GM12873 (cell line): ENCODE measurements at regions not wholly inside any gene's neighbourhood (a gene's known extent, or its start where the extent isn't known, plus 50 kb on each side); places are given as distances from the start of the nearest gene placed in this dataset.
A peak's percentile ranks its signal among the peaks of the same experiment; 100 is the strongest.

Source experiments
- TF ChIP-seq, protein P1 (sequence below): IDR thresholded peaks from 2 replicates; pipeline ENCODE4 v1.5.1; 2012; ENCODE audit warnings: low read depth, mild to moderate bottlenecking, moderate library complexity, low read length, control low read depth; ENCODE audit not compliant: insufficient read depth; ENCODE audit errors: missing control alignments

DNA sequence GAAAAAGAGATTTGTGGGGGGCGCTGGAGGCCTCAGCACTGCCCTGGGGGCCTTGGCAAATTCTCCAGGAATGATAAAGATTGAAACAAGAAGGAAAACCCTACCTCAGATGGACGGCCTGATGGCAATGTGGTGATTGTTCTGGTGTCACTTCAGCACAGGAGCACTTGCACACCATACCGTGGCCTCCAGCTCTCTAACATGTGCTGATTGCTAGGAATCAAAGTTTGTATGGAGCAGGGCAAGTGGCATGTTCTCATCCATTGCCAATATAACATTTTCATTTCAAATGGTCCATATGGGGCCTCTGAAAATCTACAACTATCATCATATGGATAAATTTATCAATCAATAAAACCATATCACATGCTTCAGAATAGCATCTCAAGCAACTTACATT, 253.0 kb downstream of the DEPDC1B start:
- TF ChIP-seq, protein P1, sequence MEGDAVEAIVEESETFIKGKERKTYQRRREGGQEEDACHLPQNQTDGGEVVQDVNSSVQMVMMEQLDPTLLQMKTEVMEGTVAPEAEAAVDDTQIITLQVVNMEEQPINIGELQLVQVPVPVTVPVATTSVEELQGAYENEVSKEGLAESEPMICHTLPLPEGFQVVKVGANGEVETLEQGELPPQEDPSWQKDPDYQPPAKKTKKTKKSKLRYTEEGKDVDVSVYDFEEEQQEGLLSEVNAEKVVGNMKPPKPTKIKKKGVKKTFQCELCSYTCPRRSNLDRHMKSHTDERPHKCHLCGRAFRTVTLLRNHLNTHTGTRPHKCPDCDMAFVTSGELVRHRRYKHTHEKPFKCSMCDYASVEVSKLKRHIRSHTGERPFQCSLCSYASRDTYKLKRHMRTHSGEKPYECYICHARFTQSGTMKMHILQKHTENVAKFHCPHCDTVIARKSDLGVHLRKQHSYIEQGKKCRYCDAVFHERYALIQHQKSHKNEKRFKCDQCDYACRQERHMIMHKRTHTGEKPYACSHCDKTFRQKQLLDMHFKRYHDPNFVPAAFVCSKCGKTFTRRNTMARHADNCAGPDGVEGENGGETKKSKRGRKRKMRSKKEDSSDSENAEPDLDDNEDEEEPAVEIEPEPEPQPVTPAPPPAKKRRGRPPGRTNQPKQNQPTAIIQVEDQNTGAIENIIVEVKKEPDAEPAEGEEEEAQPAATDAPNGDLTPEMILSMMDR, result no peak

DNA sequence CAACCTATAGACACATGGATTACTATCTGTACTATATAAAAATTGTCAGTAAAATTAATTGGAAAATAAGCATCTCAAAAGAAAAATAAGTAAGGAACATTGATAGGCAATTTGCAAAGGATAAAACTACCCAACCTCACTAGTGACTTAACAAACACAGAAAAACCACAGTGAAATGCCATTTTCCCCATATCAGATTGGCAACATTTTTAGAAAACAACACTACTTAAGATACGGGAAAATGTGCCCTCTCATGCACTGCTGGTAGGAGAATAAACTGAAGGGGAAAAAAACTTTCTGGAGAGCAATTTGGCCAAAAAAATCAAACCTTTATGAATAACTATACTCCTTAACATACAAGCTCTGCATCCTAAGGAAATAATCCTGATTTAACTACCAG, 254.0 kb downstream of the DEPDC1B start:
- TF ChIP-seq, protein P1, result no peak

GRCh38 chr5:60445427-60445826, 254.5 kb downstream of the DEPDC1B start:
- TF ChIP-seq, protein P1, result no peak

GRCh38 chr5:60444661-60445360, 255.2 kb downstream of the DEPDC1B start:
- TF ChIP-seq, protein P1, result no peak

GRCh38 chr5:60439552-60439951, 260.4 kb downstream of the DEPDC1B start:
- TF ChIP-seq, protein P1, result no peak

GRCh38 chr5:60437308-60437707, 262.7 kb downstream of the DEPDC1B start:
- TF ChIP-seq, protein P1, result no peak

GRCh38 chr5:60436518-60436917, 263.4 kb downstream of the DEPDC1B start:
- TF ChIP-seq, protein P1, result peak; percentile 27
